Stimulated activated naive CD8-positive, alpha-beta T cell treated with anti-CD3 and anti-CD28 coated beads, Interleukin-15, Interleukin-2, amounts not matched to agents 100 U/mL and 50 U/mL, for 24 hours (primary cell): ENCODE measurements at regions not wholly inside any gene's neighbourhood (a gene's known extent, or its start where the extent isn't known, plus 50 kb on each side); places are given as distances from the start of the nearest gene placed in this dataset.

ENCODE experiments used
- ATAC-seq: fragments of 150-1000 bp; cut with Tn5 transposase; one replicate; pipeline ENCODE4 v1.10.0; 2021
- DNase-seq: peaks from one replicate; pipeline ENCODE4 v3.0.0; 2021

GRCh38 chr11:27763736-27764135 is 63.5 kb upstream of the BDNF start:
- DNase-seq, result no peak
- no peak for ATAC-seq

GRCh38 chr11:27761356-27761755 is 61.1 kb upstream of the BDNF start:
- ATAC-seq (no peak), DNase-seq (no peak)

GRCh38 chr11:27757953-27758352 is 57.7 kb upstream of the BDNF start:
- DNase-seq, result no peak
- ATAC-seq, result no peak

- ATAC-seq (no peak), DNase-seq (no peak)
These were observed 54.1 kb upstream of the BDNF start for GRCh38 chr11:27754035-27755017.
